Sigmoid colon (tissue), 6 donors: ENCODE measurements at regions not wholly inside any gene's neighbourhood (a gene's known extent, or its start where the extent isn't known, plus 50 kb on each side); places are given as distances from the start of the nearest gene placed in this dataset.

ENCODE experiments used
- DNase-seq: peaks from one replicate; pipeline ENCODE4 v3.0.0-alpha.2; 2019
- H3K27ac ChIP-seq, 4 donors: fragments of 200-600 bp; sonication (generic); one replicate each; pipeline ENCODE4 v1.5.1; 2016 to 2019; ENCODE audit warnings: mild to moderate bottlenecking in 1 of 4
- H3K27me3 ChIP-seq, 3 donors: fragments of 200-600 bp; sonication (generic); one replicate each; pipeline ENCODE4 v1.5.1; 2019; ENCODE audit warnings: mild to moderate bottlenecking in 1 of 3
- H3K36me3 ChIP-seq, 4 donors: fragments of 200-600 bp; sonication (generic); one replicate each; pipeline ENCODE4 v1.5.1; 2016 to 2019
- H3K4me1 ChIP-seq, 4 donors: fragments of 200-600 bp; sonication (generic); one replicate each; pipeline ENCODE4 v1.5.1; 2017 to 2019
- H3K4me3 ChIP-seq, 4 donors: fragments of 200-600 bp; sonication (generic); one replicate each; pipeline ENCODE4 v1.5.1; 2017 to 2019; ENCODE audit warnings: mild to moderate bottlenecking in 2 of 4, moderate library complexity in 1 of 4
- H3K9me3 ChIP-seq, 4 donors: fragments of 200-600 bp in 3 of 4; sonication (generic) in 3 of 4; one replicate each; pipeline versions ENCODE4 v1.5.1 to v1.6.1; 2013 to 2019
- CTCF ChIP-seq, 4 experiments: fragments of 450-650 bp in 3 of 4; fragments of 200-600 bp in 1 of 4; IDR thresholded peaks; one replicate each; pipeline ENCODE4 v1.5.1; 2016 to 2019; ENCODE audit warnings: antibody characterized with exemption in 4 of 4, mild to moderate bottlenecking in 3 of 4, moderate library complexity in 2 of 4
- EP300 ChIP-seq, 4 donors: sonication (generic); formaldehyde crosslinking; IDR thresholded peaks; one replicate each; pipeline ENCODE4 v1.6.1; 2017; ENCODE audit warnings: antibody characterized with exemption in 4 of 4
- POLR2A ChIP-seq, 2 donors: fragments of 450-650 bp; IDR thresholded peaks; one replicate each; pipeline ENCODE4 v1.6.1; 2016; ENCODE audit warnings: antibody characterized with exemption in 2 of 2, mild to moderate bottlenecking in 2 of 2, moderate library complexity in 2 of 2
- POLR2AphosphoS5 ChIP-seq, 4 donors: sonication (generic); formaldehyde crosslinking; IDR thresholded peaks; one replicate each; pipeline ENCODE4 v1.6.1; 2017; ENCODE audit warnings: antibody characterized with exemption in 4 of 4
- WGBS, 2 donors: extraction: QIAGEN DNeasy Blood & Tissue Kit; methylation state at CpG; one replicate each; pipeline ENCODE4 v1.1.7; 2013; 5-methylcytosine and 5-hydroxymethylcytosine counted together
- intact Hi-C: fragments of 100-400 bp; cut with DNase I; formaldehyde crosslinking; loops from one replicate; pipeline ENCODE4 v1.15.1; 2023
- donor health status: healthy with polysubstance abuse.
- donor health status: healthy.

DNA sequence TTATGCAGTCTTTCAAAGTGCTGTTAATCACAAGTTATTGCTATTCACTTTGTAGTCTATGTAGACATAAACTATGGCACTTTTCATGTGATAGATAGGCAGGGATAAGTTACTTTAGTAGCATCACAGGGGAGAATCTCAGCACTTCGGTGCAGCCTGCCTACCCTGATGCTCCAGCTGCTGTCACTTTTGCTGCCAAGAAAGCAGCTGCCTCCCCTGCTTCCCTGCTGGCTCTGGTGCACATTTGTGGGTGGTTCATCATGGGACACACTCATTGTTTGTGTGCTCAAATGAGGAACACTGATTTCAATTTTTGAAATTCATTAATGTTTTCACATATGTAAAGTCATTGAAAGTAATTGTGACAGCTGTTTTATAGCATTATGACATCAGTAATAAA, 272.6 kb downstream of the S1PR1 start:
- no peak overlapping the region for H3K27ac ChIP-seq
- H3K4me1 ChIP-seq, result no peaks in the 10 kb centered on the region
- intact Hi-C loops, result no loop called here
- WGBS, 2 donors, result 55 to 66% methylated on average over 1 of the region's 1 CpG
- no peak for DNase-seq
- TF ChIP-seq POLR2A (IDR thresholded peaks at IDR 0.05) (no peak), POLR2AphosphoS5 (IDR thresholded peaks at IDR 0.05) (no peak), CTCF (IDR thresholded peaks at IDR 0.05) (no peak), EP300 (IDR thresholded peaks at IDR 0.05) (no peak)
- H3K4me3 ChIP-seq, result no peak overlapping the region
- no peaks in the 10 kb centered on the region for H3K27me3 ChIP-seq
- H3K9me3 ChIP-seq, result no peaks in the 10 kb centered on the region
- no peaks in the 10 kb centered on the region for H3K36me3 ChIP-seq

- Histone ChIP-seq H3K27ac (no peak overlapping the region), H3K4me3 (no peak overlapping the region), H3K27me3 (no peaks in the 10 kb centered on the region), H3K9me3 (no peaks in the 10 kb centered on the region), H3K36me3 (no peaks in the 10 kb centered on the region), H3K4me1 (no peaks in the 10 kb centered on the region)
- DNase-seq, result no peak
- intact Hi-C loops, result no loop called here
- TF ChIP-seq EP300 (IDR thresholded peaks at IDR 0.05) (no peak), CTCF (IDR thresholded peaks at IDR 0.05) (no peak), POLR2A (IDR thresholded peaks at IDR 0.05) (no peak), POLR2AphosphoS5 (IDR thresholded peaks at IDR 0.05) (no peak)
- 50 to 80% methylated on average over 2 of the region's 2 CpGs for WGBS, 2 donors
These were observed 274.5 kb downstream of the S1PR1 start for GRCh38 chr1:101511202-101511891.

GRCh38 chr1:101520302-101520701, 283.5 kb downstream of the S1PR1 start:
- WGBS, 2 donors, result 1 to 15% methylated on average over 4 of the region's 4 CpGs
- Histone ChIP-seq H3K4me1 (no peaks in the 10 kb centered on the region), H3K36me3 (no peaks in the 10 kb centered on the region), H3K27me3 (no peaks in the 10 kb centered on the region), H3K9me3 (no peaks in the 10 kb centered on the region), H3K4me3 (no peak overlapping the region), H3K27ac (no peak overlapping the region)
- intact Hi-C loops, result no loop called here
- TF ChIP-seq POLR2AphosphoS5 (IDR thresholded peaks at IDR 0.05) (no peak), EP300 (IDR thresholded peaks at IDR 0.05) (no peak), POLR2A (IDR thresholded peaks at IDR 0.05) (no peak), CTCF (IDR thresholded peaks at IDR 0.05) (peak in 3 of 4 experiments; percentile 27 to 62 (median 54))
- no peak for DNase-seq

- DNase-seq, result no peak
- Histone ChIP-seq H3K4me1 (no peaks in the 10 kb centered on the region), H3K36me3 (no peaks in the 10 kb centered on the region), H3K9me3 (no peaks in the 10 kb centered on the region), H3K4me3 (no peak overlapping the region), H3K27ac (no peak overlapping the region), H3K27me3 (no peaks in the 10 kb centered on the region)
- intact Hi-C loops, result no loop called here
- WGBS, 2 donors, result 80 to 82% methylated on average over 2 of the region's 2 CpGs
- TF ChIP-seq POLR2A (IDR thresholded peaks at IDR 0.05), result no peak
- no peak for TF ChIP-seq POLR2AphosphoS5 (IDR thresholded peaks at IDR 0.05)
- TF ChIP-seq EP300 (IDR thresholded peaks at IDR 0.05), result no peak
- TF ChIP-seq CTCF (IDR thresholded peaks at IDR 0.05), result no peak
These were observed 285.7 kb downstream of the S1PR1 start for GRCh38 chr1:101522486-101522885.

GRCh38 chr1:101526813-101527212, 290.0 kb downstream of the S1PR1 start:
- TF ChIP-seq CTCF (IDR thresholded peaks at IDR 0.05) (no peak), POLR2A (IDR thresholded peaks at IDR 0.05) (no peak), POLR2AphosphoS5 (IDR thresholded peaks at IDR 0.05) (no peak), EP300 (IDR thresholded peaks at IDR 0.05) (no peak)
- no peak overlapping the region for H3K27ac ChIP-seq
- H3K4me1 ChIP-seq, result no peaks in the 10 kb centered on the region
- DNase-seq, result no peak
- H3K36me3 ChIP-seq, result no peaks in the 10 kb centered on the region
- 59 to 64% methylated on average over 6 of the region's 6 CpGs for WGBS, 2 donors
- H3K27me3 ChIP-seq, result no peaks in the 10 kb centered on the region
- no peak overlapping the region for H3K4me3 ChIP-seq
- no peaks in the 10 kb centered on the region for H3K9me3 ChIP-seq
- intact Hi-C loops, result no loop called here
